ENCODE measurements at regions not wholly inside any gene's neighbourhood (a gene's known extent, or its start where the extent isn't known, plus 50 kb on each side); places are given as distances from the start of the nearest gene placed in this dataset.

DNA sequence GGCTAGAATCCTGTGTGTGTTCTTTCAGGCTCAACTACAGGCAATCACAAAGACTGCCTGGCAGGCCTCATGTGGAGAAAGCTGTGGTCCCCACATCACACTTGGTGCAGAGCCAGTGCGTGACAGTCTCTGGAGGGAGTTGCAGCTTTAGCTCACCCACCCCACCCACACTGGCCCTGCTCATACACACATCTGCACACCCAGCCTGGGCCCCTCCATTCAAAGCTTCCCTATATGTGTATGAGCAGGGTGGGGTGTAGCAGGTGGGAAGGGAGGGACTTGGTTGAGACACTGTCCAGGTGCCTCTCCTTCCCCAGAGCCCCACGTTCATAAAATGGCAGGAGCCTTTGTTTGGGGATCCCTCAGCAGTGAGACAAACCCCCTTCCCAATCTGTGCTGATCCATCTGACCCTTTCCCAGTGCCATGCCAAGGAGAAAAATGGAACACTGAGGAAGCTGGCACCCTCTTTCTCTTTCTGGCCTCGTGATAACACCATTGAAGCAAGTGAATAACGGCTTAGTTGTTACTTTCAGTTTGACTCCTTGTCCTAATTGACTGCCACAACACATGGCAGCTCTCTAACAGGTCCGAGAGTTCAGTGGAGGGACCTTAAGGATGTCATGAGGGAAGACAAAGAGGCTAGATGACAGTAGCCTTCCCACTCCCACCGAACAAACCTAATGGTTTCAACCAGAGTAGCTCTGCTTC is 53.8 kb upstream of the NRSN1 start:
- TF ChIP-seq, protein P1, sequence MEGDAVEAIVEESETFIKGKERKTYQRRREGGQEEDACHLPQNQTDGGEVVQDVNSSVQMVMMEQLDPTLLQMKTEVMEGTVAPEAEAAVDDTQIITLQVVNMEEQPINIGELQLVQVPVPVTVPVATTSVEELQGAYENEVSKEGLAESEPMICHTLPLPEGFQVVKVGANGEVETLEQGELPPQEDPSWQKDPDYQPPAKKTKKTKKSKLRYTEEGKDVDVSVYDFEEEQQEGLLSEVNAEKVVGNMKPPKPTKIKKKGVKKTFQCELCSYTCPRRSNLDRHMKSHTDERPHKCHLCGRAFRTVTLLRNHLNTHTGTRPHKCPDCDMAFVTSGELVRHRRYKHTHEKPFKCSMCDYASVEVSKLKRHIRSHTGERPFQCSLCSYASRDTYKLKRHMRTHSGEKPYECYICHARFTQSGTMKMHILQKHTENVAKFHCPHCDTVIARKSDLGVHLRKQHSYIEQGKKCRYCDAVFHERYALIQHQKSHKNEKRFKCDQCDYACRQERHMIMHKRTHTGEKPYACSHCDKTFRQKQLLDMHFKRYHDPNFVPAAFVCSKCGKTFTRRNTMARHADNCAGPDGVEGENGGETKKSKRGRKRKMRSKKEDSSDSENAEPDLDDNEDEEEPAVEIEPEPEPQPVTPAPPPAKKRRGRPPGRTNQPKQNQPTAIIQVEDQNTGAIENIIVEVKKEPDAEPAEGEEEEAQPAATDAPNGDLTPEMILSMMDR (IDR thresholded peaks at IDR 0.05) = no peak
- no peak for TF ChIP-seq POLR2A (IDR thresholded peaks at IDR 0.05)
